ENCODE measurements at regions not wholly inside any gene's neighbourhood (a gene's known extent, or its start where the extent isn't known, plus 50 kb on each side); places are given as distances from the start of the nearest gene placed in this dataset.
"Not testable (repeated sequence)": the region's sequence is repeated elsewhere in the genome, so short reads cannot be mapped to it uniquely, and the experiment has no call there.

DNA sequence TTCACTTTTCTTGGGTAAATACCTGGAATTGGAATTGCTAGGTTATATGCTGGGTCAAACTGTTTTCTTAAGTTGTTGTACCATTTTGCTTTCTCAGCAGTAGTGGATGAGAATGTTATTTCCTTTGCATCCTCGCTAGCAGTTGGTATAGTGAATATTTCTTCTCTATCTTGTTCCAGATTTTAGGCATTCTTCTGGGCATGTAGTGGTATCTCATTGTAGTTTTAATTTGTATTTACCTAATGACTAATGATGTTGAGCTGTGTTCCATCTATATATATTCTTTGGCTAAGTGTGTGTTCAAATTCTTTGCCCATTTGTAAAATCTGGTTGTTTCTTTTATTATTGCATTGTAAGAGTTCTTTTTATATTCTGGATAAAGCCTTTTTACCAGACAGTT is 333.3 kb downstream of the MAT2B start:
- Histone ChIP-seq H3K36me3 (ENCODE audit: insufficient read depth, low read length) (no peaks in the 10 kb centered on the region), H3K4me3 (ENCODE audit: low read length) (no peak overlapping the region), H3K9me3 (ENCODE audit: low read length) (no peaks in the 10 kb centered on the region), H2AFZ (ENCODE audit: low read depth, low read length) (no peak overlapping the region), H3K27me3 (ENCODE audit: insufficient read depth, low read length) (no peaks in the 10 kb centered on the region), H3K4me1 (ENCODE audit: insufficient read depth, low read length) (no peaks in the 10 kb centered on the region)

DNA sequence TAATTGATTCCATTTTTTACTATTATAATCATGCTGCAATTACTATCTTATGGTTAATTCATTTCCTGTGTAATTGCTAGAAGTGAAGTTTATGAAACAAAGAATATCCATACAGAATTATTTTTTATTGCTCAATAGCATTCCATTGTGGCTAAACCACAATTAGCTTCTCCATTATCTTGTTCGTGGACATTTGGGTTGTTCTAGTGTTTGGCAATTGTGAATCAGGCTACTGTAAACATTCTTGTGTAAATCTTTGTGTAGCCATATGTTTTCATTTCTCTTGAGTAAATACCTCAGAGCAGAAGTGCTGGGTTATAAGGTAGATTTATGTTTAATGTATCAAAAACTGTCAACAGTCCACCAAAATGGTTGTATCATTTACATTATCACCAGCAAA is 341.1 kb downstream of the MAT2B start:
- H3K4me3 ChIP-seq (ENCODE audit: low read length): no peak overlapping the region
- H3K9me3 ChIP-seq (ENCODE audit: low read length): no peaks in the 10 kb centered on the region
- H3K4me1 ChIP-seq (ENCODE audit: insufficient read depth, low read length): no peaks in the 10 kb centered on the region
- no peaks in the 10 kb centered on the region for H3K27me3 ChIP-seq (ENCODE audit: insufficient read depth, low read length)
- H2AFZ ChIP-seq (ENCODE audit: low read depth, low read length): no peak overlapping the region
- H3K36me3 ChIP-seq (ENCODE audit: insufficient read depth, low read length): no peaks in the 10 kb centered on the region

DNA sequence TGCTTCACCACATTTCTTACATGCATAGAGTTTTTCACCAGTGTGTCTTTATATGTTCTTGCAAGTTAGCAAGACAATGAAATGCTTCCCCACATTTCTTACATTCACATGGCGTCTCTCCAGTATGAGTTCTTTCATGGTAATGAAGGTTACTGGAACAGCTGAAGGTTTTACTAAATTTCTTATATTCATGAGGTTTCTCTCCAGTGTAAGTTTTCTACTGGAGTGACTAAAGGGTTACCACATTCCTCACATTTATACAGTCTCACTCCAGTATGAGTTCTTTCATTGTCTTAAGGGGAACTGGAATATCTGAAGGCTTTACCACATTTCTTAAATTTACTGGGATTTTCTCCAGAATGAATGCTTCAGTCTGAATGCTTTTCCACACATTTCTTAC is 350.3 kb downstream of the MAT2B start:
- H3K4me1 ChIP-seq (ENCODE audit: insufficient read depth, low read length): no peaks in the 10 kb centered on the region
- H3K36me3 ChIP-seq (ENCODE audit: insufficient read depth, low read length): no peaks in the 10 kb centered on the region
- H2AFZ ChIP-seq (ENCODE audit: low read depth, low read length): no peak overlapping the region
- no peaks in the 10 kb centered on the region for H3K9me3 ChIP-seq (ENCODE audit: low read length)
- no peak overlapping the region for H3K4me3 ChIP-seq (ENCODE audit: low read length)
- H3K27me3 ChIP-seq (ENCODE audit: insufficient read depth, low read length): no peaks in the 10 kb centered on the region

DNA sequence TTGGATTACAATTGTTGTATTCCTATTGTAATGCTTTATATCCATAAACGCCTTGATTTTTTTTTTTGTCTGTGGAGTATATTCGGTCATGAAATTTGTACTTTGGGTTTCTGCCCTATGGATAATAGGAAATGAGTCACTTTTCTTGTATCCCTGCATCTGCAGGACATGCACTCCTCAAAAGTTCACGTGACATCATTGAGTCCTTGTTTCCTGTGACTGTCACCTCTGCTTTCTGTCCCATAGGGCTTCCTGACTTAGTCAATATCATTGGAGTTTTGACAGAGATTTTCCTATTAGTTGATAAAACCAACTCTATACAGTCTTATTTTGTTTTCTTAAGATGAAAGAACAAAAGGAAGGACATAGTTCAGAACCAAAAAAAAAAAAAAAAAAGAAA is 356.3 kb downstream of the MAT2B start:
- H3K9me3 ChIP-seq (ENCODE audit: low read length): peaks cover 2% of the 10 kb centered on the region
- H3K27me3 ChIP-seq (ENCODE audit: insufficient read depth, low read length): no peaks in the 10 kb centered on the region
- no peak overlapping the region for H2AFZ ChIP-seq (ENCODE audit: low read depth, low read length)
- no peak overlapping the region for H3K4me3 ChIP-seq (ENCODE audit: low read length)
- H3K4me1 ChIP-seq (ENCODE audit: insufficient read depth, low read length): no peaks in the 10 kb centered on the region
- H3K36me3 ChIP-seq (ENCODE audit: insufficient read depth, low read length): no peaks in the 10 kb centered on the region

DNA sequence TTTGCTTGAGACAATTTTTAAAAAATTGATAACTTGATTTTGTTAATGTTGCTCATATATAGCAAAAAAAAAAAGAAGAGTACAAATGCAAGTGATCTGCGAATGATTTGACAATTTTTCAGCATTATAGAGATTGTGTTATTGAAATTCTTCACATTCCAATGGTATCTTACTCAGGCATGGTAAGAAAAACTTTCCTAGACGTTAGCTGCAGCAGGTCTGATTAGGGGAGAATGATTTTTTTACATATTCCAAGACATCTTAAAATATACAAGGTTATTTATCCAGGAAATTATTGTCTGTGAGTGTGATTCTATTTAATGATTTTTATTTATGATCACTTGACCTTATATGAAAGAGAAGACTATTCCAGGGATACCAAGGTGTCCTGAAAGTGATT is 361.9 kb downstream of the MAT2B start:
- H3K4me1 ChIP-seq (ENCODE audit: insufficient read depth, low read length): peaks cover 23% of the 10 kb centered on the region
- H3K36me3 ChIP-seq (ENCODE audit: insufficient read depth, low read length): no peaks in the 10 kb centered on the region
- no peaks in the 10 kb centered on the region for H3K9me3 ChIP-seq (ENCODE audit: low read length)
- H3K4me3 ChIP-seq (ENCODE audit: low read length): no peak overlapping the region
- H3K27me3 ChIP-seq (ENCODE audit: insufficient read depth, low read length): no peaks in the 10 kb centered on the region
- no peak overlapping the region for H2AFZ ChIP-seq (ENCODE audit: low read depth, low read length)

DNA sequence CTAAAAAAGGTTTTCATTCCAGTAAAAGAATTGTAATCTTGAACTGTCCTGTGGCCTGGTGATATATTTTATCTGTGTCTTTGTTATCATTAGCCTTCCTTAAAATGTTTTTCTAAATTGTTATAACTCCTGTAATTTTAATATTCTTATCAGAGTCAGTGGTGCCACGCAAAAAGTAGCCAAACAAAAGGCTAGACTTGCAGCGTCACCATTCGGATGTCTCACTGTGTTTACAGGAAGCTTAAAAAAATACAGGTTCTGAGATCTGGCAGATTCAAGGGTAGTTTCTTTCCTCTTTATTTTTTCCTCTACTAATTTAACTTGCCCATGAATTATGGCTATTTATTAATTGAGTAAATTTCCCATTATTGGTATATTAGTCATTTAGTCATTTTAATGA is 362.3 kb downstream of the MAT2B start:
- no peaks in the 10 kb centered on the region for H3K36me3 ChIP-seq (ENCODE audit: insufficient read depth, low read length)
- peaks cover 23% of the 10 kb centered on the region for H3K4me1 ChIP-seq (ENCODE audit: insufficient read depth, low read length)
- no peaks in the 10 kb centered on the region for H3K27me3 ChIP-seq (ENCODE audit: insufficient read depth, low read length)
- no peak overlapping the region for H2AFZ ChIP-seq (ENCODE audit: low read depth, low read length)
- H3K4me3 ChIP-seq (ENCODE audit: low read length): no peak overlapping the region
- no peaks in the 10 kb centered on the region for H3K9me3 ChIP-seq (ENCODE audit: low read length)

DNA sequence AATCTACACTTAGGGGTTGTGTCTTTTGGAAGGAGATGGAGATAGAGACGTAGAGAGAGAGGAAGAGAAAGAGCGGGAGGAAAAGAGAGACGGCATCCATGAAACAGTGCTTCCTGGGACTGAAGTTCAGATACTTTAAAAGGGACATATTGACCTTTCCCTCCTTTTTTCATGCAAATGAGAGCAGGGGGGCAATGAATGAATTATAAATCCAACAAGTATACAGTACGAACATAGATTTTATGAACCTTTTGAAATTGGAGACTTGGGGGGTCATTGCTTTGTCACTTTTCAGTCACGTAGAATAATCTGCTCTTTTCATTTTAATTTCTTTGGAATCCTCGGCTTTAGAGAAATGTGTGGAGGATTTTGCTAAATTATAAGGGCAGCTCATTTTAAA is 364.2 kb downstream of the MAT2B start:
- Histone ChIP-seq H3K36me3 (ENCODE audit: insufficient read depth, low read length) (no peaks in the 10 kb centered on the region), H3K27me3 (ENCODE audit: insufficient read depth, low read length) (no peaks in the 10 kb centered on the region), H2AFZ (ENCODE audit: low read depth, low read length) (peak overlapping the region; percentile 44)

DNA sequence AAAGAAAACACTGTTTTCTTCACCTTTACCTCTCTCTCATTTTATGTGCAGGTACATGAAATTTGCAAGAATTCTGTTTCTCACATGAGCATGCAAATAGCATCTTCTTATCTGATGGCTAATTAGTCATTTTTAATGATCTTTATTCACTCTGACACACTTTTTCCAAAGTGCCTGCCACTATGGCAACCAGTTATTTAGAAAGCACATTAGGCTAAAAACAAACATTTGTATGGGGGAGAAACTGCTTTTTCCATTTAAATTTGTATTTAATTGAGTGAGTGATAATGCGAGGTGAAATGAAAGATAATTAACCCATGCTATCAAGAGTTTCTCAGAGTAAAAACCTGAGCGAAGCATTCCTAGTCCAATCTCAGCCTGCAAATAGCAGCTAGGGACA is 365.0 kb downstream of the MAT2B start:
- H3K27me3 ChIP-seq (ENCODE audit: insufficient read depth, low read length): no peaks in the 10 kb centered on the region
- no peak overlapping the region for H3K4me3 ChIP-seq (ENCODE audit: low read length)
- no peaks in the 10 kb centered on the region for H3K9me3 ChIP-seq (ENCODE audit: low read length)
- H3K4me1 ChIP-seq (ENCODE audit: insufficient read depth, low read length): peaks cover 23% of the 10 kb centered on the region
- H2AFZ ChIP-seq (ENCODE audit: low read depth, low read length): no peak overlapping the region
- H3K36me3 ChIP-seq (ENCODE audit: insufficient read depth, low read length): no peaks in the 10 kb centered on the region

More for the DNA sequence above, 364.2 kb downstream of the MAT2B start:
- no peaks in the 10 kb centered on the region for H3K9me3 ChIP-seq (ENCODE audit: low read length)
- H3K4me3 ChIP-seq (ENCODE audit: low read length): no peak overlapping the region
- H3K4me1 ChIP-seq (ENCODE audit: insufficient read depth, low read length): peaks cover 23% of the 10 kb centered on the region

DNA sequence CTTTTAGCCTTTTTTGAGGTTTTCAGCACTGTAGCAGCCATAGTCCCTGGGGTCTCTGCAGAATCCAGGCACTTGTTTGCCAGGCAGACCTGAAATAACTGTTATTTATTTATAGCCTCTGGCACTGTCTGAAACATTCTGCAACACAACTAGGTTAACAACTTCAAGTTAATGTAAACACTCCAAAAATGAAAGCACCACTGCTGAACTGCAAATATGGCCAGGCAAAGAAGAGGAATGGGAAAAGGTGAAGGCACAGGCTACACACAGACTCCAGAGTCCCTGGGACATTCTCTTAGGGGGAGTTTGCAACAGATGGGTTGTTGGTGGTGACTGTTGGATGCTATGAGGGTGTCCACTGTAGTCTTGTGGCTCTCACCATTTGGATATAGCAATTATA is 369.0 kb downstream of the MAT2B start:
- peaks cover 12% of the 10 kb centered on the region for H3K4me1 ChIP-seq (ENCODE audit: insufficient read depth, low read length)
- no peaks in the 10 kb centered on the region for H3K36me3 ChIP-seq (ENCODE audit: insufficient read depth, low read length)
- H2AFZ ChIP-seq (ENCODE audit: low read depth, low read length): no peak overlapping the region
- no peaks in the 10 kb centered on the region for H3K9me3 ChIP-seq (ENCODE audit: low read length)
- no peaks in the 10 kb centered on the region for H3K27me3 ChIP-seq (ENCODE audit: insufficient read depth, low read length)
- no peak overlapping the region for H3K4me3 ChIP-seq (ENCODE audit: low read length)

DNA sequence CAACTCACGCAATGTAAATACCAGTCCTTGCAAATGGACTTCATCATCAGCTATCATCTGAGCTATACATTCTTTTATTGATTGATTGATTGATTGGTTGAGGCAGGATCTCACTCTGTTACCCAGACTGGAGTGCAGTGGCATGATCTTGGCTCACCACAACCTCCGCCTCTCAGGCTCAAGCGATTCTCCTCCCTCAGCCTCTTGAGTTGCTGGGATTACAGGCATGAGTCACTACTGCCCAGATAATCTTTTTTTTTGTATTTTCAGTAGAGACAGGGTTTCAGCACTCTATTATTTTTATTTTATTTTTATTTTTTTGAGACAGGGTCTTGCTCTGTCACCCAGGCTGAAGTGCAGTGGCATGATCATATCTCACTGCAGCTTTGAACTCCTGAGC is 369.5 kb downstream of the MAT2B start:
- H3K9me3 ChIP-seq (ENCODE audit: low read length); H3K4me1 ChIP-seq (ENCODE audit: insufficient read depth, low read length); H3K4me3 ChIP-seq (ENCODE audit: low read length); H2AFZ ChIP-seq (ENCODE audit: low read depth, low read length); H3K36me3 ChIP-seq (ENCODE audit: insufficient read depth, low read length); H3K27me3 ChIP-seq (ENCODE audit: insufficient read depth, low read length): not testable (repeated sequence)

DNA sequence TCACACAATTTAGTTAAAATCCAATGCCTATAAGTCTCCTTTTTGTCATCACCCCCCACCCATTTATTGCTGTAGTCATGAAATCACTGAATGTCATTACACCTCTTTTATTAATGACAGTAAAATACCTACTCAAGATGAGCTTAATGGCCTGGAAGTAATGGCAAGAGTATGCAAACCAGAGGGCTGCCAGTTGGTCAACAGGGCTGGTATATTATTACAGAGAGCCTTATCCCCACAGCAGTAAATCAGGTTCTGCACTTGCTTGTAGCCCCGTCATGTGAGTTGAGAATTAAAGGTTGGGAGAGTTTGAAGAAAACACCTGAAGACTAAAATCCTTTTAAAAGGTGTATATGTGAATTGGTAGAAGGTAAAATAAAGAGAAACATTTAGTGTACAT is 372.4 kb downstream of the MAT2B start:
- Histone ChIP-seq H3K4me1 (ENCODE audit: insufficient read depth, low read length) (no peaks in the 10 kb centered on the region), H3K9me3 (ENCODE audit: low read length) (no peaks in the 10 kb centered on the region), H2AFZ (ENCODE audit: low read depth, low read length) (no peak overlapping the region), H3K36me3 (ENCODE audit: insufficient read depth, low read length) (no peaks in the 10 kb centered on the region), H3K4me3 (ENCODE audit: low read length) (no peak overlapping the region), H3K27me3 (ENCODE audit: insufficient read depth, low read length) (no peaks in the 10 kb centered on the region)

DNA sequence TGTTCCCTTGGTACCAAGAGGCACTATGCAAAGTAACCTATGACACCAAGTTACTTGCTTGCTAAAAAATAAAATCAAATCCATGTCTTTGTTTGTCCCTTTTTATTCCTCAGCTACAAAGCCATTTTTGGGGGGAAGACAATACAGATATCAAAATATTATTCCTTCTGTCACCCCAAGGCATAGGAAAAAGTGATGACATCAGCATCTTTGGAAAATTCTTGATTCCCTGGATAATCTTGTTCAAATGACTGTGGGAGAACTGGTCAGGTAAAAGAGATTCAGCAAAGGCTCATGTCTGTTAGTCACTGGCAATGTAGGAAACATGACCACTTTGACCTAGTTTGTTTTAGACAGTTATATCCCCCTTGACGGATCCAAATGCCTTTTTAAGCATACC is 373.1 kb downstream of the MAT2B start:
- no peaks in the 10 kb centered on the region for H3K27me3 ChIP-seq (ENCODE audit: insufficient read depth, low read length)
- no peaks in the 10 kb centered on the region for H3K9me3 ChIP-seq (ENCODE audit: low read length)
- no peak overlapping the region for H2AFZ ChIP-seq (ENCODE audit: low read depth, low read length)
- no peaks in the 10 kb centered on the region for H3K4me1 ChIP-seq (ENCODE audit: insufficient read depth, low read length)
- H3K4me3 ChIP-seq (ENCODE audit: low read length): no peak overlapping the region
- H3K36me3 ChIP-seq (ENCODE audit: insufficient read depth, low read length): no peaks in the 10 kb centered on the region

DNA sequence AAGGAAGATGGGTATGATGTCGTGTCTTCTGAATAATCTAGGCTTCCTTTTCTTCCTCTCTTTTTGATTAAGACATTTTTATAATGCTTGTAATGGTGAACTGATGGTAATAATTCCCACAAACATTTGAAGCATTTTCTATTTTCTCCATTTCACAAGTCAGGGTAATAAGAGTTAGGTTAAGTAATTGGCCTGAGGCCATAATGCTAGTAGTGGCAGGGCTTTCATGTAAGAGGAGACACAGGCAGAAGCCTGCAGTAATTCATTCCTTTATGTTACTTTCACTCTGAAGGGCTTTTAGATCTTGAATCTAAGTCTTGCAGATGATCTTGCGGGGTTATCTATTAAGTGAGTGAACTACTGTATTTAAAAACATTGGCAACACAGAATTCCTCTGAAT is 374.9 kb downstream of the MAT2B start:
- no peak overlapping the region for H3K4me3 ChIP-seq (ENCODE audit: low read length)
- H3K36me3 ChIP-seq (ENCODE audit: insufficient read depth, low read length): no peaks in the 10 kb centered on the region
- H2AFZ ChIP-seq (ENCODE audit: low read depth, low read length): no peak overlapping the region
- no peaks in the 10 kb centered on the region for H3K9me3 ChIP-seq (ENCODE audit: low read length)
- no peaks in the 10 kb centered on the region for H3K27me3 ChIP-seq (ENCODE audit: insufficient read depth, low read length)
- H3K4me1 ChIP-seq (ENCODE audit: insufficient read depth, low read length): peaks cover 8% of the 10 kb centered on the region

DNA sequence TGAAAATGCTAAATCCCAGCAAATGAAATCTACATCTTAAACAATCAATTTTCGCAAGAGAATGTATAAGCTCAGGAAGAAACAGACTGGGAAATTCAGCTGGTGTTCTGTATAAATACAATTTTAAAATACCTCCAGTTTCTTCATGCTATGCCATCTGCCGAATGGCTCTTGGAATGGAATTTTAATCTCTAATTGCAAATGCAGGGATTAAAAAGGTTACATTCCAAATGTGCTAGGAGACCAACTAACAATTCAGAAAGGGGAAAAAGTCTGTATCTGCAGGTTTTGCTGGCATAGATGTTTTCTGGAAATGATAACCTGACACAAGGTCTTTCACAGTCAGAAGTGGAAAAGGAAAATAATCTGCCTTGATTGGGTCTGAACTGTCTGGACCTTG is 379.7 kb downstream of the MAT2B start:
- no peaks in the 10 kb centered on the region for H3K27me3 ChIP-seq (ENCODE audit: insufficient read depth, low read length)
- peaks cover 32% of the 10 kb centered on the region for H3K4me1 ChIP-seq (ENCODE audit: insufficient read depth, low read length)
- no peak overlapping the region for H2AFZ ChIP-seq (ENCODE audit: low read depth, low read length)
- no peak overlapping the region for H3K4me3 ChIP-seq (ENCODE audit: low read length)
- H3K9me3 ChIP-seq (ENCODE audit: low read length): no peaks in the 10 kb centered on the region
- H3K36me3 ChIP-seq (ENCODE audit: insufficient read depth, low read length): no peaks in the 10 kb centered on the region

All from neuron (in vitro differentiated cells).